BJ (cell line): ENCODE measurements at regions not wholly inside any gene's neighbourhood (a gene's known extent, or its start where the extent isn't known, plus 50 kb on each side); places are given as distances from the start of the nearest gene placed in this dataset.
"Not testable (repeated sequence)": the region's sequence is repeated elsewhere in the genome, so short reads cannot be mapped to it uniquely, and the experiment has no call there.

Experiments
- CTCF ChIA-PET: fragments of 350-600 bp; formaldehyde crosslinking; extraction: SDS; loops from one replicate; lab custom pipeline; 2021; ENCODE audit warnings: antibody characterized with exemption, inconsistent platforms; lab: Yijun Ruan, JAX
- POLR2A ChIA-PET: fragments of 300-600 bp; sonication (Branson Sonifier 250); formaldehyde crosslinking; extraction: SDS; loops from one replicate; lab custom pipeline; 2021; ENCODE audit warnings: antibody characterized with exemption; lab: Charles Lee
- DNase-seq: peaks from one replicate; pipeline ENCODE4 v3.0.0-alpha.2; 2011; ENCODE audit warnings: low read depth
- H3K27me3 ChIP-seq: 2 replicates; pipeline ENCODE4 v1.6.0; 2011; ENCODE audit warnings: low read length; ENCODE audit not compliant: control insufficient read depth, insufficient read depth
- H3K36me3 ChIP-seq: 2 replicates; pipeline ENCODE4 v1.5.1; 2011; ENCODE audit warnings: low read length; ENCODE audit not compliant: control insufficient read depth, insufficient read depth
- H3K4me3 ChIP-seq: 2 replicates; pipeline ENCODE4 v1.5.1; 2011; ENCODE audit warnings: low read depth, mild to moderate bottlenecking, control low read depth, low read length
- TF ChIP-seq, protein P1 (sequence below): IDR thresholded peaks from 2 replicates; pipeline ENCODE4 v1.5.1; 2011; ENCODE audit warnings: low read depth, mild to moderate bottlenecking, control low read depth, inconsistent platforms, low read length, moderate library complexity; ENCODE audit not compliant: insufficient read depth

DNA sequence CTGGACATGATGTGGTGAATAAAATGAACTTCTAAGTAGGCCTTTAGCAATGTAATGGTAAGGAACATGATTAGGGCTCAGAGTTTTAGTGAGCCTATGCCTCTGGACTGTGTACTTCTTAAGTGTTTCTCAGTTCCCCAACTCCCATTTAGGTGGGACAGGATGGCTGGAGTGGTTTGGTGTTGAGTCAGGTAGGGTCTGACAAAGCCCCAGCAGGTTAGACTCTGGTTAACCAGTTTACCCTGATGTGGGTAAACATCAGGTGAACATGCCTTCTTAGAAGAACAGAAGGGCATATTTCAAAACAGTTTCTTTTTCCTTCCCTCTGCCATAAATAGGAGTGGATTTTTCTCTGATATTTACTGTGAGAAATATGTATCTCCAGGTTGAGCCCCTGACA, 1548.7 kb downstream of the GRIK2 start:
- Histone ChIP-seq H3K27me3 (no peaks in the 10 kb centered on the region), H3K4me3 (no peak overlapping the region), H3K36me3 (no peaks in the 10 kb centered on the region)
- ChIA-PET CTCF (no interaction called here), POLR2A (no interaction called here)
- no peak for DNase-seq
- TF ChIP-seq, protein P1, sequence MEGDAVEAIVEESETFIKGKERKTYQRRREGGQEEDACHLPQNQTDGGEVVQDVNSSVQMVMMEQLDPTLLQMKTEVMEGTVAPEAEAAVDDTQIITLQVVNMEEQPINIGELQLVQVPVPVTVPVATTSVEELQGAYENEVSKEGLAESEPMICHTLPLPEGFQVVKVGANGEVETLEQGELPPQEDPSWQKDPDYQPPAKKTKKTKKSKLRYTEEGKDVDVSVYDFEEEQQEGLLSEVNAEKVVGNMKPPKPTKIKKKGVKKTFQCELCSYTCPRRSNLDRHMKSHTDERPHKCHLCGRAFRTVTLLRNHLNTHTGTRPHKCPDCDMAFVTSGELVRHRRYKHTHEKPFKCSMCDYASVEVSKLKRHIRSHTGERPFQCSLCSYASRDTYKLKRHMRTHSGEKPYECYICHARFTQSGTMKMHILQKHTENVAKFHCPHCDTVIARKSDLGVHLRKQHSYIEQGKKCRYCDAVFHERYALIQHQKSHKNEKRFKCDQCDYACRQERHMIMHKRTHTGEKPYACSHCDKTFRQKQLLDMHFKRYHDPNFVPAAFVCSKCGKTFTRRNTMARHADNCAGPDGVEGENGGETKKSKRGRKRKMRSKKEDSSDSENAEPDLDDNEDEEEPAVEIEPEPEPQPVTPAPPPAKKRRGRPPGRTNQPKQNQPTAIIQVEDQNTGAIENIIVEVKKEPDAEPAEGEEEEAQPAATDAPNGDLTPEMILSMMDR, result no peak

DNA sequence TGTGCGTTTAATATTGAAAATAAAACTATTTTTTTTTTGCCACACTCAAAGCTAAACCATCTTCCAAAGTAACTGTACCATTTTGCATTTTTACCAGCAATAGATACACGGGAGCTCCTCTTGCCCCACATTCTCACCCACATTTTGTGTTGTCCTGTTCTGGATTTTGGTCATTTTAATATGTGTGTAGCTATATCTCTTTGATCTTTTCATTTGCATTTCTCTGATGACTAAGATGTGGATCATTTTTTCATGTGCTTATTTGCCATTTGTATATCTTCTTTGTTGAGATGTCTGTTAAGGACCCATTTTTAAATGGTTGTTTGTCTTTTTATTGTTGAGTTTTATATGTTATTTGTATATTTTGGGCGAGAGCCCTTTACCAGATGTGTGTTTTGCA, 1543.5 kb downstream of the GRIK2 start:
- H3K4me3 ChIP-seq, result no peak overlapping the region
- no peak for DNase-seq
- no peaks in the 10 kb centered on the region for H3K36me3 ChIP-seq
- TF ChIP-seq, protein P1, result no peak
- POLR2A ChIA-PET, result no interaction called here
- no peaks in the 10 kb centered on the region for H3K27me3 ChIP-seq
- CTCF ChIA-PET, result no interaction called here

DNA sequence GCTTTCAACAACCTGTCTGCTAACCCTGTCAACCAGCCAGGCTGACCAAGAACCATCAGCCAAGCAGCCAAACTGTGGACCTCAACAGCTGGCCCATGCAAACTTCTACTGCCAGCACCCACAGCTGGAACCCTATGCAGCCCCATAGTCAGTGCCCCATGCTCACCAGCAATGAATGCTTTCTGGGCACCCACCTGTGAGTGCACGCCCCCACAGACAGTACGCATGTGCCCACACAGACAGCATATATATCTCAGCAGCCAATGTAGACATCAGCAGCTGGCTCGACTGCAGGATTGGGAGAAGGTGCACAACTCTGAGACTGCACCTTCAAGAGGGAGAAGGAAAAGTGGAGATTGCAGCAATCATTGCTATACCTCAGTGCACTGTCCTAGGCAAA, 1534.6 kb downstream of the GRIK2 start:
- TF ChIP-seq, protein P1, result no peak
- H3K36me3 ChIP-seq, result no peaks in the 10 kb centered on the region
- no peaks in the 10 kb centered on the region for H3K27me3 ChIP-seq
- H3K4me3 ChIP-seq, result no peak overlapping the region
- ChIA-PET CTCF (no interaction called here), POLR2A (no interaction called here)
- no peak for DNase-seq

DNA sequence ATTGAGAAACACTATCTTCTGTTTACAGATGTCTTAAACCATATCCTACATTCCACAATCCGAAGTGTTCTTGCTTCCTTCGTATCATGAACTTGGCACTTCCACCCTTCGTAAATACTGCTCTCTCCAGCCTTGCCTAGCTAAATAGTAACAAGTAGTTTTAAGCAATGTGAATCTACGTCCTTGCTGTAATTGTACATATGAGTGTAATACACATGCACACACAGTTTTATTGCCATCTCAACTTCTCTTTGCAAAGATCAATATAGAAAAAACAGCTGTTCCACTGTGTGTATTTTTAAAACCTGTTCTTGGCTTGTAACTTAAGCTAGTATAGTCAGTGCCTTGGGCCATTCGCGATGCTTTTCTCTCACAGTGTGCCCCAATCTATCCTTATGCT, 1524.7 kb downstream of the GRIK2 start:
- H3K36me3 ChIP-seq, result no peaks in the 10 kb centered on the region
- no peak overlapping the region for H3K4me3 ChIP-seq
- DNase-seq, result no peak
- no peaks in the 10 kb centered on the region for H3K27me3 ChIP-seq
- TF ChIP-seq, protein P1, result no peak
- CTCF ChIA-PET, result no interaction called here
- POLR2A ChIA-PET, result no interaction called here

DNA sequence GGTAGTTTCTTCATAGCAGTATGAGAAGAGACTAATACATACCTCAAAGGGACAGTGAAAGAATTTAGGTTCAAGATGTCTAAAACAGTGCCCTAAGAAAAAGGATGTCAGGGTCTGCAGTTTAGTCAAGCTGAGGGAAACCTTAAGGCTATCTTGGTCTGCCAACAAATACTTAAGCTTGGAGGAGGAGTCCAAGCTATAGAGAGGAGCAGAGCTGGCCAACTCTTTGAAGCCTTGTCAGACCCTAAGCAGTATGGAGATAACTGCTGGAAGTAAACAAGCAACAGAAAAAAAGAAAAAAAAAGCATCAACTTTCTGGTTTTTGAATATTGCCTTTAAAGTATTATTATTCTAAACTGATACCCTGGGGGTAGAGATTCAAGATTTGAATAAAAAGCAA, 1518.1 kb downstream of the GRIK2 start:
- CTCF ChIA-PET, result no interaction called here
- TF ChIP-seq, protein P1, result no peak
- POLR2A ChIA-PET, result no interaction called here

DNA sequence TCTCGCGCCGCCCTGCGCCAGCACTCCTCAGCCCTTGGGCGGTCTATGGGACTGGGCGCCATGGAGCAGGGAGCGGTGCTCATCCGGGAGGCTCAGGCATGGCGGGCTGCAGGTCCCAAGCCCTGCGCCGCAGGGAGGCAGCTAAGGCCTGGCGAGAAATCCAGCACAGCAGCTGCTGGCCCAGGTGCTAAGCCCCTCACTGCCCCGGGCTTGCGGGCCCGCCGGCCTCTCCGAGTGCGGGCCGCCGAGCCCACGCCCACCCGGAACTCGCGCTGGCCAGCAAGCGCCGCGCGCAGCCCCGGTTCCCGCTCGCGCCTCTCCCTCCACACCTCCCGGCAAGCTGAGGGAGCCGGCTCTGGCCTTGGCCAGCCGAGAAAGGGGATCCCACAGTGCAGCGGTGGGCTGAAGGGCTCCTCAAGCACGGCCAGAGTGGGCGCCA, 1517.2 kb downstream of the GRIK2 start:
- H3K36me3 ChIP-seq, CTCF ChIA-PET, H3K27me3 ChIP-seq, DNase-seq, H3K4me3 ChIP-seq: not testable (repeated sequence)
- POLR2A ChIA-PET, result interaction anchor here (0.6 kb wide), 1 partner anchor 1019 kb away, joined by 5 read pairs; no protein-coding TSS in a partner anchor

More for the DNA sequence above, 1518.1 kb downstream of the GRIK2 start:
- no peaks in the 10 kb centered on the region for H3K36me3 ChIP-seq
- no peaks in the 10 kb centered on the region for H3K27me3 ChIP-seq
- no peak for DNase-seq
- no peak overlapping the region for H3K4me3 ChIP-seq
